ENCODE measurements at regions not wholly inside any gene's neighbourhood (a gene's known extent, or its start where the extent isn't known, plus 50 kb on each side); places are given as distances from the start of the nearest gene placed in this dataset.

DNA sequence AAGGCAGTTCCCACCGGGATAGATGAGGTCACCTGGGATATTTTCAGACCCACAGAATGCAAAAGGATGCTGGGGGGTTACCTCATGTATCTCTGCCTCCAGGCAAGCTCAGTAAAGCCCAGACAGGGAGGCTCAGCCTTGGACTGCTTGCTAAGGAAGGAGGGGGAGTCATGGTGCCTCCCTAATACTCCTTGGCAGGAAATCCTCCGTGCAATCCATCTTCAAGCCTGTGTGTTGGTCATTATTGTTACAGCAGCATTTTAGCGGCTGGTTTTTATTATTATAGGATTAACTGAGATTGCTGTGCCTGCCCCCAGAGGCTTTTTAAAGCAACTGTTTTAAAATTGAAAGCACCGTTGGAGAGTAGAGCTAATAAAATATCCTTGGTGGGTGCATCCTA, 188.5 kb upstream of the UBL3 start:
- TF ChIP-seq, protein P1, sequence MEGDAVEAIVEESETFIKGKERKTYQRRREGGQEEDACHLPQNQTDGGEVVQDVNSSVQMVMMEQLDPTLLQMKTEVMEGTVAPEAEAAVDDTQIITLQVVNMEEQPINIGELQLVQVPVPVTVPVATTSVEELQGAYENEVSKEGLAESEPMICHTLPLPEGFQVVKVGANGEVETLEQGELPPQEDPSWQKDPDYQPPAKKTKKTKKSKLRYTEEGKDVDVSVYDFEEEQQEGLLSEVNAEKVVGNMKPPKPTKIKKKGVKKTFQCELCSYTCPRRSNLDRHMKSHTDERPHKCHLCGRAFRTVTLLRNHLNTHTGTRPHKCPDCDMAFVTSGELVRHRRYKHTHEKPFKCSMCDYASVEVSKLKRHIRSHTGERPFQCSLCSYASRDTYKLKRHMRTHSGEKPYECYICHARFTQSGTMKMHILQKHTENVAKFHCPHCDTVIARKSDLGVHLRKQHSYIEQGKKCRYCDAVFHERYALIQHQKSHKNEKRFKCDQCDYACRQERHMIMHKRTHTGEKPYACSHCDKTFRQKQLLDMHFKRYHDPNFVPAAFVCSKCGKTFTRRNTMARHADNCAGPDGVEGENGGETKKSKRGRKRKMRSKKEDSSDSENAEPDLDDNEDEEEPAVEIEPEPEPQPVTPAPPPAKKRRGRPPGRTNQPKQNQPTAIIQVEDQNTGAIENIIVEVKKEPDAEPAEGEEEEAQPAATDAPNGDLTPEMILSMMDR (IDR thresholded peaks at IDR 0.05), result no peak
- POLR2A ChIA-PET, result no interaction called here
- Mint-ChIP-seq H3K36me3 (ENCODE audit: low read depth) (no peaks in the 10 kb centered on the region), H3K27me3 (peaks cover 4% of the 10 kb centered on the region), H3K9me3 (no peaks in the 10 kb centered on the region), H3K27ac (no peak overlapping the region), H3K4me1 (ENCODE audit: low read depth) (no peaks in the 10 kb centered on the region), H3K4me3 (no peak overlapping the region)
- DNase-seq (no peak), ATAC-seq (no peak)
- intact Hi-C loops (cut with micrococcal nuclease), result no loop called here
- CTCF ChIA-PET, result no interaction called here

DNA sequence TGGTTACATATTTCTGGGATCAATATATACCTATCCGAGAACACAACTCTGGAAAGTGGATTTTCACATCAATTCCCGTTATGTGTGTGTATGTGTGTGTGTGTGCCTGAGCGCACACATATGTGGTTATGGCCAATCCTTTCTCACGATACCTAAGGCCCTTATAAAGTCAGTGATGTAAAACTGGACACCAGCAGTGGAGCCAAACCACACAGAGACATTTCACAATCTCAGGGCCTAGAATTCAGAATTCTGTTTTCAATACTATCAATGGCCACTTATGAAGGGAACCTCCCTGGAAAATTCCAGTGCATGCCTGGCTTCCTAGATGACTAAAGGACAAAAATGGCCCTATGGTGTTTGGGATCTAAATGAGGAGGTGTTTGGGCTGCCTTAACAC, 187.3 kb upstream of the UBL3 start:
- H3K27me3 Mint-ChIP-seq, result peaks cover 4% of the 10 kb centered on the region
- H3K4me1 Mint-ChIP-seq (ENCODE audit: low read depth), result no peaks in the 10 kb centered on the region
- H3K9me3 Mint-ChIP-seq, result no peaks in the 10 kb centered on the region
- intact Hi-C loops (cut with micrococcal nuclease), result no loop called here
- ATAC-seq (no peak), DNase-seq (no peak)
- H3K36me3 Mint-ChIP-seq (ENCODE audit: low read depth), result no peaks in the 10 kb centered on the region
- H3K4me3 Mint-ChIP-seq, result no peak overlapping the region
- TF ChIP-seq, protein P1 (IDR thresholded peaks at IDR 0.05), result no peak
- POLR2A ChIA-PET, result interaction anchor here (0.6 kb wide), 1 partner anchor 48 kb away, joined by 3 read pairs; no protein-coding TSS in a partner anchor
- CTCF ChIA-PET, result interaction anchor here (0.9 kb wide), 1 partner anchor 9 kb away, joined by 3 read pairs; no protein-coding TSS in a partner anchor
- no peak overlapping the region for H3K27ac Mint-ChIP-seq

DNA sequence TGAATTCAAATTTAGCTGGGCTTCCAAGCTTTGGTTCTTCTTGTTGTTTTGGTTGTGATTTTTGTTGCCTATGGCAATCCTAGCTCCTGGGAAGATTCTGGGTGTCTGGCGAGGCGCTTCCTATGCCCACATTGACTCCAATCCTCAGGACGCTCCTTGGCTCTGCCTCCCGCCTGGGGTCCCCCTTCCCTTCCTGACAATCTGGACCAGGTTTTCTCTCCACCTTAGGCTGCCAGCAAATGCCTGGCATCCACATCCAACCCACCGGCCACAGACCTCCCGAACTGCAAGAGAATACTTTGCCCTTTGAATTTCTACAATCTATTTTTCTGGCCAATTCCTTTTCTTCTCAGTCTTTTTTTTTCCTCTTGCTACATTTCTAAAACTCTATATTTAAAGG, 186.9 kb upstream of the UBL3 start:
- ChIA-PET POLR2A (interaction anchor here (0.6 kb wide), 1 partner anchor 48 kb away, joined by 3 read pairs; no protein-coding TSS in a partner anchor), CTCF (interaction anchor here (0.9 kb wide), 1 partner anchor 10 kb away, joined by 3 read pairs; no protein-coding TSS in a partner anchor)
- intact Hi-C loops (cut with micrococcal nuclease), result no loop called here
- no peak overlapping the region for H3K27ac Mint-ChIP-seq
- H3K27me3 Mint-ChIP-seq, result peaks cover 5% of the 10 kb centered on the region
- DNase-seq (no peak), ATAC-seq (no peak)
- no peaks in the 10 kb centered on the region for H3K36me3 Mint-ChIP-seq (ENCODE audit: low read depth)
- no peaks in the 10 kb centered on the region for H3K9me3 Mint-ChIP-seq
- H3K4me1 Mint-ChIP-seq (ENCODE audit: low read depth), result no peaks in the 10 kb centered on the region
- TF ChIP-seq, protein P1 (IDR thresholded peaks at IDR 0.05), result no peak
- H3K4me3 Mint-ChIP-seq, result no peak overlapping the region

DNA sequence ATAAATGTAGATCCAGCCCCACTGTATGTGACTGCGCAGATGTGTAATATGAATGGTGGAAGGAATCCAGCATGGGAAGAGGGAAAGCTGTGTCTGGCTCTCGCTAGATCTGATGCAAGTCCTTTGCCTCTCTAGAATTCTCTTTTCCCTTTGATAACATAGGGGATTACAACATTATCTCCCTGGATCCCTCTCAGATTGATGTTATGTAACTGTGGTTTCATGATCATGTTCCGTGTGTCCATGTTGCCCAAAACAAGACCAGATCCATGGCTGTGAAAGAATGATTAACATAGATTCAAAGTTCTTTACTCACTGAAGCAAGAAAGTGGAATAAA, 184.0 kb upstream of the UBL3 start:
- H3K4me3 Mint-ChIP-seq, result no peak overlapping the region
- ChIA-PET CTCF (no interaction called here), POLR2A (interaction anchor here (1.0 kb wide), 1 partner anchor 49 kb away, joined by 3 read pairs; no protein-coding TSS in a partner anchor)
- H3K27me3 Mint-ChIP-seq, result peaks cover 6% of the 10 kb centered on the region
- TF ChIP-seq, protein P1 (IDR thresholded peaks at IDR 0.05), result no peak
- no peak overlapping the region for H3K27ac Mint-ChIP-seq
- H3K9me3 Mint-ChIP-seq, result no peaks in the 10 kb centered on the region
- intact Hi-C loops (cut with micrococcal nuclease), result no loop called here
- DNase-seq (no peak), ATAC-seq (no peak)
- no peaks in the 10 kb centered on the region for H3K4me1 Mint-ChIP-seq (ENCODE audit: low read depth)
- no peaks in the 10 kb centered on the region for H3K36me3 Mint-ChIP-seq (ENCODE audit: low read depth)

DNA sequence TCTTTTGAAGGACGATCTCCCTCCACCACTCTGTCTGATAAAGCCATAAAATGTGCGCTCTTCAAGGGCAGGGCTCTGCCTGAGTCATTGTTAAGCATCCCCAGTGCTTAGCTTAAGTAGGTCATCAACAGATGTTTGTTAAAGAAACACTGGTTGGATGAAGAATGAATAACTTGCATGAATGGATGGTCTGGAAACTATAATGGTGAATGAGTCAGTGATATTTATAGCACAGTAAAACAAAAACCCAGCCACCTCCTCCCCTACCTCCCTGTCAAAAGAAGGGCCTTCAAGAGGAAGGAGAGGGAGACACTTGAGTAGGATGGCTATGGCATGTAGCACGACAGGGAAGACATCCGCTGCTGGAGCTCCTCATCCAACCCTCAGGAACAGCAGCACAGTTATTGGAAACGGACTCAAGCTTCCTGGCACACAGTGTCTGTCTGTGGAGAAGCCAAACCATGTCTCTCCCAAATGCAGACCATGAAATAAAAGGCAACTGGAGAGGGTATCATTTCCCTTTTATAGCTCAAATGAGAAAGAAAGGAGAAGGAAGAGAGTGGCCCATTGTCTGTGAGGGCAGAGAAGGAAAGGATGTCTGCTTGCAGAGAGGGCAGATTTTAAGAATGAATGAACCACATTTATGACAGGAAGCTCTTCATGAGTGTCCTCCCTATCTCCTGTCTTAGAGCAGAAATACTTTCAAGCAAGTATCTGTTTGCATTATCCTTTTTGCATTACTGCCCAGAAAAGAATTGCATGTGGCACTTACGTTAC, 183.5 kb upstream of the UBL3 start:
- no peaks in the 10 kb centered on the region for H3K4me1 Mint-ChIP-seq (ENCODE audit: low read depth)
- no peaks in the 10 kb centered on the region for H3K9me3 Mint-ChIP-seq
- H3K27ac Mint-ChIP-seq, result no peak overlapping the region
- no peaks in the 10 kb centered on the region for H3K36me3 Mint-ChIP-seq (ENCODE audit: low read depth)
- POLR2A ChIA-PET, result interaction anchor here (1.0 kb wide), 1 partner anchor 49 kb away, joined by 3 read pairs; no protein-coding TSS in a partner anchor
- intact Hi-C loops (cut with micrococcal nuclease), result no loop called here
- TF ChIP-seq, protein P1 (IDR thresholded peaks at IDR 0.05), result no peak
- no peak overlapping the region for H3K4me3 Mint-ChIP-seq
- CTCF ChIA-PET, result no interaction called here
- DNase-seq (no peak), ATAC-seq (no peak)
- peaks cover 6% of the 10 kb centered on the region for H3K27me3 Mint-ChIP-seq

Measured in activated CD8-positive, alpha-beta T cell treated with anti-CD3 and anti-CD28 coated beads for 36 hours (primary cell).